Retinal pigment epithelial cell (primary cell): ENCODE measurements at regions not wholly inside any gene's neighbourhood (a gene's known extent, or its start where the extent isn't known, plus 50 kb on each side); places are given as distances from the start of the nearest gene placed in this dataset.

Experiments used
- DNase-seq: peaks from one replicate; pipeline ENCODE4 v3.0.0-alpha.2; 2010; ENCODE audit warnings: low read depth
- H3K4me3 ChIP-seq: 2 replicates; pipeline ENCODE4 v1.5.1; 2011; ENCODE audit warnings: mild to moderate bottlenecking, low read length, control low read depth, moderate library complexity
- CTCF ChIP-seq: conservative IDR thresholded peaks from 2 replicates; pipeline ENCODE4 v1.5.1; 2011; ENCODE audit warnings: low read depth, low read length, control low read depth, inconsistent platforms

GRCh38 chr7:25829663-25830062, 322.3 kb upstream of the NFE2L3 start:
- TF ChIP-seq CTCF, result no peak
- H3K4me3 ChIP-seq, result no peak overlapping the region
- DNase-seq, result no peak

GRCh38 chr7:25830215-25830614, 321.8 kb upstream of the NFE2L3 start:
- H3K4me3 ChIP-seq, result no peak overlapping the region
- no peak for TF ChIP-seq CTCF
- no peak for DNase-seq

GRCh38 chr7:25831062-25831691, 320.8 kb upstream of the NFE2L3 start:
- no peak overlapping the region for H3K4me3 ChIP-seq
- no peak for DNase-seq
- TF ChIP-seq CTCF, result no peak

- DNase-seq, result no peak
- no peak for TF ChIP-seq CTCF
Measured at GRCh38 chr7:25831831-25832411, 320.1 kb upstream of the NFE2L3 start.

GRCh38 chr7:25832456-25832855, 319.5 kb upstream of the NFE2L3 start:
- no peak for DNase-seq
- TF ChIP-seq CTCF, result no peak
- H3K4me3 ChIP-seq, result no peak overlapping the region

More at GRCh38 chr7:25831831-25832411, 320.1 kb upstream of the NFE2L3 start:
- H3K4me3 ChIP-seq, result no peak overlapping the region

- DNase-seq, result no peak
- no peak overlapping the region for H3K4me3 ChIP-seq
- no peak for TF ChIP-seq CTCF
Measured at GRCh38 chr7:25832929-25833328, 319.1 kb upstream of the NFE2L3 start.

- no peak for DNase-seq
- no peak for TF ChIP-seq CTCF
- H3K4me3 ChIP-seq, result no peak overlapping the region
Measured at GRCh38 chr7:25834050-25834449, 317.9 kb upstream of the NFE2L3 start.
